ENCODE measurements at regions not wholly inside any gene's neighbourhood (a gene's known extent, or its start where the extent isn't known, plus 50 kb on each side); places are given as distances from the start of the nearest gene placed in this dataset.

DNA sequence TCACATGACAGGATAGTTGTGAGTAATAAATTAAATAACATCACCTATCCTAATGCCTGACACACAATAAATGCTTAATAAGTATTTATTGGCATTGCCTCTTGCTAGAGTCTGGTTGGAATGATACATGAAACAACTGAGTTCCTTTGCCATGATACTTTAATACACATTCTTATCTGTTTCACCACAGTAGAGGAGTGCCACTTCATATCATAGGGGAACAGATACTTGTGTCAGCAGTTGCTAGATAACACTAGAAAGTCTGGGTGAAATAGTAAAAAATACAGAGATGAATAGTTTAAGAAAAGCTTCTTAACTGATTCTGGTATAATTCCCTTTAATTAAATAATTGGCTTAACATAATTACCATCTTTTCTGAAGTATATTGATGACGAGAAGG, 380.0 kb upstream of the GOLIM4 start:
- TF ChIP-seq, protein P1, sequence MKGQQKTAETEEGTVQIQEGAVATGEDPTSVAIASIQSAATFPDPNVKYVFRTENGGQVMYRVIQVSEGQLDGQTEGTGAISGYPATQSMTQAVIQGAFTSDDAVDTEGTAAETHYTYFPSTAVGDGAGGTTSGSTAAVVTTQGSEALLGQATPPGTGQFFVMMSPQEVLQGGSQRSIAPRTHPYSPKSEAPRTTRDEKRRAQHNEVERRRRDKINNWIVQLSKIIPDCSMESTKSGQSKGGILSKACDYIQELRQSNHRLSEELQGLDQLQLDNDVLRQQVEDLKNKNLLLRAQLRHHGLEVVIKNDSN (IDR thresholded peaks at IDR 0.05) = no peak
- TF ChIP-seq ZBTB7A (IDR thresholded peaks at IDR 0.05; ENCODE audit: low read depth) (no peak), TCF12 (IDR thresholded peaks at IDR 0.05; ENCODE audit: low read depth) (no peak), YY1 (IDR thresholded peaks at IDR 0.05; ENCODE audit: low read depth) (no peak), EGR1 (IDR thresholded peaks at IDR 0.05) (no peak), TEAD4 (IDR thresholded peaks at IDR 0.05) (no peak), CEBPB (IDR thresholded peaks at IDR 0.05) (no peak), EP300 (IDR thresholded peaks at IDR 0.05; ENCODE audit: borderline replicate concordance) (no peak), TAF1 (IDR thresholded peaks at IDR 0.05; ENCODE audit: low read depth) (no peak), CREB1 (IDR thresholded peaks at IDR 0.05; ENCODE audit: low read depth) (no peak), NFIC (IDR thresholded peaks at IDR 0.05) (no peak), FOXM1 (IDR thresholded peaks at IDR 0.05; ENCODE audit: borderline replicate concordance, low read depth) (no peak), RAD21 (IDR thresholded peaks at IDR 0.05; ENCODE audit: low read depth) (no peak)
- TF ChIP-seq, protein P2, sequence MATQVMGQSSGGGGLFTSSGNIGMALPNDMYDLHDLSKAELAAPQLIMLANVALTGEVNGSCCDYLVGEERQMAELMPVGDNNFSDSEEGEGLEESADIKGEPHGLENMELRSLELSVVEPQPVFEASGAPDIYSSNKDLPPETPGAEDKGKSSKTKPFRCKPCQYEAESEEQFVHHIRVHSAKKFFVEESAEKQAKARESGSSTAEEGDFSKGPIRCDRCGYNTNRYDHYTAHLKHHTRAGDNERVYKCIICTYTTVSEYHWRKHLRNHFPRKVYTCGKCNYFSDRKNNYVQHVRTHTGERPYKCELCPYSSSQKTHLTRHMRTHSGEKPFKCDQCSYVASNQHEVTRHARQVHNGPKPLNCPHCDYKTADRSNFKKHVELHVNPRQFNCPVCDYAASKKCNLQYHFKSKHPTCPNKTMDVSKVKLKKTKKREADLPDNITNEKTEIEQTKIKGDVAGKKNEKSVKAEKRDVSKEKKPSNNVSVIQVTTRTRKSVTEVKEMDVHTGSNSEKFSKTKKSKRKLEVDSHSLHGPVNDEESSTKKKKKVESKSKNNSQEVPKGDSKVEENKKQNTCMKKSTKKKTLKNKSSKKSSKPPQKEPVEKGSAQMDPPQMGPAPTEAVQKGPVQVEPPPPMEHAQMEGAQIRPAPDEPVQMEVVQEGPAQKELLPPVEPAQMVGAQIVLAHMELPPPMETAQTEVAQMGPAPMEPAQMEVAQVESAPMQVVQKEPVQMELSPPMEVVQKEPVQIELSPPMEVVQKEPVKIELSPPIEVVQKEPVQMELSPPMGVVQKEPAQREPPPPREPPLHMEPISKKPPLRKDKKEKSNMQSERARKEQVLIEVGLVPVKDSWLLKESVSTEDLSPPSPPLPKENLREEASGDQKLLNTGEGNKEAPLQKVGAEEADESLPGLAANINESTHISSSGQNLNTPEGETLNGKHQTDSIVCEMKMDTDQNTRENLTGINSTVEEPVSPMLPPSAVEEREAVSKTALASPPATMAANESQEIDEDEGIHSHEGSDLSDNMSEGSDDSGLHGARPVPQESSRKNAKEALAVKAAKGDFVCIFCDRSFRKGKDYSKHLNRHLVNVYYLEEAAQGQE (IDR thresholded peaks at IDR 0.05; ENCODE audit: low read depth) = no peak
- TF ChIP-seq, protein P3, sequence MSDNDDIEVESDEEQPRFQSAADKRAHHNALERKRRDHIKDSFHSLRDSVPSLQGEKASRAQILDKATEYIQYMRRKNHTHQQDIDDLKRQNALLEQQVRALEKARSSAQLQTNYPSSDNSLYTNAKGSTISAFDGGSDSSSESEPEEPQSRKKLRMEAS (IDR thresholded peaks at IDR 0.05) = no peak

DNA sequence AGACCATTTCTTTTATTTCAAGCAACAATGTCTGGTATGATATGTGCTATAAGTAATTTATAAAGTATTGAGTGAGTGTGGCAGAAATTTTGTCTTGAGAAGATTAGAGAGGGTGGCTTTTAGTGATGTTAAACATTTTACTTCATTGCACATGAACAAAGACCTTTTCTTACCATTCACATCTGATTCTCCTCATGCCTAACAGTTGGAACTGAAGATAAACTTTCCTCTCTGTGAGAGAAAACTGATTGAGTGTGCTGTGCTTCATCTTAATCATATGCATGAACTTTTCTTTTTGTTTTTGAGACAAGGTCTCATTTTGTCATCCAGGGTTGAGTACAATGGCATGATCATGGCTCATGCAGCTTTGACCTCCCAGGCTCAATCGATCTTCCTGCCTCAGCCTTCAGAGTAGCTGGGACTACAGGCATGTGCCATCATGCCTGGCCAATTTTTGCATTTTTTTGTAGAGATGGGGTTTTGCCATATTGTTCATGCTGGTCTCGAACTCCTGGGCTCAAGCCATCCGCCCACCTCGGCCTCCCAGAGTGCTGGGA, 377.7 kb upstream of the GOLIM4 start:
- TF ChIP-seq YY1 (IDR thresholded peaks at IDR 0.05; ENCODE audit: low read depth) (no peak), CEBPB (IDR thresholded peaks at IDR 0.05) (no peak), TAF1 (IDR thresholded peaks at IDR 0.05; ENCODE audit: low read depth) (no peak), EGR1 (IDR thresholded peaks at IDR 0.05) (no peak), ZBTB7A (IDR thresholded peaks at IDR 0.05; ENCODE audit: low read depth) (no peak), TCF12 (IDR thresholded peaks at IDR 0.05; ENCODE audit: low read depth) (no peak), NFIC (IDR thresholded peaks at IDR 0.05) (no peak), CREB1 (IDR thresholded peaks at IDR 0.05; ENCODE audit: low read depth) (no peak), FOXM1 (IDR thresholded peaks at IDR 0.05; ENCODE audit: borderline replicate concordance, low read depth) (no peak), EP300 (IDR thresholded peaks at IDR 0.05; ENCODE audit: borderline replicate concordance) (no peak), TEAD4 (IDR thresholded peaks at IDR 0.05) (no peak), RAD21 (IDR thresholded peaks at IDR 0.05; ENCODE audit: low read depth) (no peak)
- TF ChIP-seq, protein P1 (IDR thresholded peaks at IDR 0.05) = no peak
- TF ChIP-seq, protein P2 (IDR thresholded peaks at IDR 0.05; ENCODE audit: low read depth) = no peak
- TF ChIP-seq, protein P3 (IDR thresholded peaks at IDR 0.05) = no peak

DNA sequence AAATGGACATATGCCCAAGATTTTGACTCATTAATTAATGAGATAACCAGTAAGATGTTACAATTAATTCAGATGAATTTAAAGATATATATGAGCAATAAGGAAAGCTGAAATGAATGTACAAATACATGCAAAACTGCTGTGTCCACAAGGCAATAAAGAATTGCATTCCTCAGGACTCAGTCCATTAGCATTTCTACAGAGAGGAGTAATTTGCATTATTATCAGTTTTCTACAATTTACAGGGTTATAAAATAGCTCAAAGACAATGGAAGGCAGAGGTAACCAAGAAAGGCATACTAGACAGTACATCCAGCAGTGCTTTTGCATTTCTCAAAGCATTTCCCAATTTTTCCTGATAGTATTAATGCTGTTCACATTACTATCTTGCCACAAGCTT, 377.1 kb upstream of the GOLIM4 start:
- no peak for TF ChIP-seq EGR1 (IDR thresholded peaks at IDR 0.05)
- no peak for TF ChIP-seq CREB1 (IDR thresholded peaks at IDR 0.05; ENCODE audit: low read depth)
- no peak for TF ChIP-seq TCF12 (IDR thresholded peaks at IDR 0.05; ENCODE audit: low read depth)
- TF ChIP-seq RAD21 (IDR thresholded peaks at IDR 0.05; ENCODE audit: low read depth) = no peak

DNA sequence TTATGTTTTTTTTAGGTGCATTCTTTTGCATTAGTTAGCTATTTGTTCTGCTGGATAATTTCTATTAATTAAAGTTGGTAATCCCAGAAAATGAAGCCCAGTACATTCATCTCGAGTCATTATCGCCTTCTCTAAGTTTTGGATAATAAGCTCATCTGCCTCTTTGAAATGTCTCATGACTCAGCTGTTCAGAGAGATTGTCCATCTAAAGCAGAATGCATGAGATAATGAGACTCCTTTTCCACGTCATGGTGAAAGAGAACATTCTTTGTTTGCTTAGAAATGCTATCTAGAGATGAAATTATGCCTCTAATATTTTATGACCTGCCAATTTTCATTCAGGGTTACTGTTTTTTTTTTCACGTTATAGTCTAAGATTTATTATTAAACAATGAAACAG, 374.7 kb upstream of the GOLIM4 start:
- no peak for TF ChIP-seq CEBPB (IDR thresholded peaks at IDR 0.05)
- no peak for TF ChIP-seq EGR1 (IDR thresholded peaks at IDR 0.05)
- no peak for TF ChIP-seq TAF1 (IDR thresholded peaks at IDR 0.05; ENCODE audit: low read depth)
- no peak for TF ChIP-seq TEAD4 (IDR thresholded peaks at IDR 0.05)
- no peak for TF ChIP-seq TCF12 (IDR thresholded peaks at IDR 0.05; ENCODE audit: low read depth)
- TF ChIP-seq, protein P2 (IDR thresholded peaks at IDR 0.05; ENCODE audit: low read depth) = no peak
- TF ChIP-seq NFIC (IDR thresholded peaks at IDR 0.05) = no peak
- TF ChIP-seq, protein P1 (IDR thresholded peaks at IDR 0.05) = no peak
- TF ChIP-seq CREB1 (IDR thresholded peaks at IDR 0.05; ENCODE audit: low read depth) = no peak
- no peak for TF ChIP-seq RAD21 (IDR thresholded peaks at IDR 0.05; ENCODE audit: low read depth)
- no peak for TF ChIP-seq FOXM1 (IDR thresholded peaks at IDR 0.05; ENCODE audit: borderline replicate concordance, low read depth)
